ENCODE measurements at regions not wholly inside any gene's neighbourhood (a gene's known extent, or its start where the extent isn't known, plus 50 kb on each side); places are given as distances from the start of the nearest gene placed in this dataset.
"Not testable (repeated sequence)": the region's sequence is repeated elsewhere in the genome, so short reads cannot be mapped to it uniquely, and the experiment has no call there.

- not testable (repeated sequence) for TF ChIP-seq POLR2A (IDR thresholded peaks at IDR 0.05); CTCF (IDR thresholded peaks at IDR 0.05 in 4 of 5, conservative IDR thresholded peaks at IDR 0.05 in 1 of 5)
Observed at GRCh38 chr3:44941-45340, 151.6 kb upstream of the CHL1 start.
